NCI-H2029 treated with DMSO at 0.1 percent for 48 hours (cell line): ENCODE measurements at regions not wholly inside any gene's neighbourhood (a gene's known extent, or its start where the extent isn't known, plus 50 kb on each side); places are given as distances from the start of the nearest gene placed in this dataset.
"Not testable (repeated sequence)": the region's sequence is repeated elsewhere in the genome, so short reads cannot be mapped to it uniquely, and the experiment has no call there.

Experiments used
- DNase-seq: peaks from one replicate; lab custom pipeline; 2025; lab: John Stamatoyannopoulos, UW

- no peak for DNase-seq
These were observed 327.1 kb upstream of the VCX start for GRCh38 chrX:7515681-7516413.

- no peak for DNase-seq
These were observed 327.9 kb upstream of the VCX start for GRCh38 chrX:7514871-7515599.

- DNase-seq = no peak
These were observed 330.1 kb upstream of the VCX start for GRCh38 chrX:7512845-7513244.

GRCh38 chrX:7503251-7503650, 339.7 kb upstream of the VCX start:
- DNase-seq = no peak

- DNase-seq = no peak
These were observed 342.6 kb upstream of the VCX start for GRCh38 chrX:7500386-7500785.

- no peak for DNase-seq
These were observed 338.6 kb upstream of the PUDP start for GRCh38 chrX:7486505-7486904.

GRCh38 chrX:7485061-7485460, 337.1 kb upstream of the PUDP start:
- no peak for DNase-seq

- DNase-seq = no peak
These were observed 332.8 kb upstream of the PUDP start for GRCh38 chrX:7480721-7481120.

GRCh38 chrX:7462110-7462509, 314.2 kb upstream of the PUDP start:
- DNase-seq = no peak

GRCh38 chrX:7461051-7461450, 313.1 kb upstream of the PUDP start:
- DNase-seq = not testable (repeated sequence)

- no peak for DNase-seq
These were observed 300.0 kb upstream of the PUDP start for GRCh38 chrX:7447801-7448499.

GRCh38 chrX:7446815-7447214, 298.9 kb upstream of the PUDP start:
- DNase-seq = no peak

- DNase-seq = no peak
These were observed 297.0 kb upstream of the PUDP start for GRCh38 chrX:7444967-7445366.

GRCh38 chrX:7441586-7441985, 293.6 kb upstream of the PUDP start:
- no peak for DNase-seq

GRCh38 chrX:7435822-7436221, 287.9 kb upstream of the PUDP start:
- no peak for DNase-seq

GRCh38 chrX:7432901-7433300, 284.9 kb upstream of the PUDP start:
- no peak for DNase-seq

- DNase-seq = no peak
These were observed 272.8 kb upstream of the PUDP start for GRCh38 chrX:7420717-7421116.

GRCh38 chrX:7414753-7415152, 266.8 kb upstream of the PUDP start:
- no peak for DNase-seq

GRCh38 chrX:7412840-7413239, 264.9 kb upstream of the PUDP start:
- no peak for DNase-seq

- DNase-seq = no peak
These were observed 261.9 kb upstream of the PUDP start for GRCh38 chrX:7409866-7410265.

GRCh38 chrX:7399373-7399772, 251.4 kb upstream of the PUDP start:
- DNase-seq = no peak

GRCh38 chrX:7390441-7390840, 242.5 kb upstream of the PUDP start:
- DNase-seq = no peak

- no peak for DNase-seq
These were observed 241.6 kb upstream of the PUDP start for GRCh38 chrX:7389576-7389975.
